Small intestine (tissue), 7 donors: ENCODE measurements at regions not wholly inside any gene's neighbourhood (a gene's known extent, or its start where the extent isn't known, plus 50 kb on each side); places are given as distances from the start of the nearest gene placed in this dataset.

ENCODE experiments used
- DNase-seq, 2 donors: peaks; one replicate each; pipeline versions ENCODE4 v3.0.0 to v3.0.0-alpha.2; 2013
- FAIRE-seq: peaks from 2 replicates; lab custom pipeline; 2012; peaks lifted over from hg19 to GRCh38; lab: Jason Lieb, UNC
- H3K27ac ChIP-seq, 3 donors: one replicate each; pipeline ENCODE4 v1.5.1; 2013; ENCODE audit warnings: low read length in 2 of 3, mild to moderate bottlenecking in 2 of 3, control low read depth in 1 of 3, inconsistent platforms in 1 of 3, low read depth in 1 of 3, moderate library complexity in 1 of 3
- H3K27me3 ChIP-seq, 3 donors: one replicate each; pipeline ENCODE4 v1.6.1; 2013; ENCODE audit warnings: low read length in 3 of 3, inconsistent platforms in 1 of 3; ENCODE audit not compliant: control insufficient read depth in 3 of 3, insufficient read depth in 3 of 3
- H3K36me3 ChIP-seq, 3 donors: one replicate each; pipeline ENCODE4 v1.6.1; 2013; ENCODE audit warnings: low read length in 3 of 3, inconsistent platforms in 1 of 3, low read depth in 1 of 3, mild to moderate bottlenecking in 1 of 3, moderate library complexity in 1 of 3; ENCODE audit not compliant: control insufficient read depth in 3 of 3, insufficient read depth in 2 of 3
- H3K4me1 ChIP-seq, 3 donors: one replicate each; pipeline ENCODE4 v1.6.1; 2013; ENCODE audit warnings: low read length in 2 of 3, inconsistent platforms in 1 of 3, low read depth in 1 of 3, mild to moderate bottlenecking in 1 of 3, moderate library complexity in 1 of 3; ENCODE audit not compliant: control insufficient read depth in 3 of 3, insufficient read depth in 2 of 3
- H3K4me3 ChIP-seq, 3 donors: one replicate each; pipeline ENCODE4 v1.5.1; 2013; ENCODE audit warnings: low read length in 3 of 3, control low read depth in 1 of 3, inconsistent platforms in 1 of 3, low read depth in 1 of 3, mild to moderate bottlenecking in 1 of 3, moderate library complexity in 1 of 3
- H3K9me3 ChIP-seq, 2 donors: one replicate each; pipeline ENCODE4 v1.6.1; 2013; ENCODE audit warnings: low read depth in 1 of 2, low read length in 1 of 2; ENCODE audit not compliant: control insufficient read depth in 2 of 2, insufficient read depth in 1 of 2
- WGBS, 3 donors: extraction: QIAGEN DNeasy Blood & Tissue Kit; methylation state at CpG; one replicate each; pipeline ENCODE4 v1.1.7; 2013; 5-methylcytosine and 5-hydroxymethylcytosine counted together
- donor health status: healthy with polysubstance abuse.
- donor health status: control.
- donor health status: control.
- donor health status: Bipolar disorder and iron deficiency.
- donor health status: healthy.

GRCh38 chr16:35691057-35691456, 2231.6 kb downstream of the TP53TG3F start:
- H3K27me3 ChIP-seq: no peaks in the 10 kb centered on the region
- WGBS, 3 donors: 58 to 67% (median 58%) methylated on average over 5 of the region's 5 CpGs
- no peak overlapping the region for H3K27ac ChIP-seq
- FAIRE-seq (no peak), DNase-seq (no peak)
- no peaks in the 10 kb centered on the region for H3K4me1 ChIP-seq
- peaks cover 3 to 23% of the 10 kb centered on the region in 2 donors for H3K9me3 ChIP-seq
- H3K36me3 ChIP-seq: no peaks in the 10 kb centered on the region
- H3K4me3 ChIP-seq: no peak overlapping the region

GRCh38 chr16:35692824-35693223, 2233.4 kb downstream of the TP53TG3F start:
- no peaks in the 10 kb centered on the region for H3K36me3 ChIP-seq
- no peaks in the 10 kb centered on the region for H3K4me1 ChIP-seq
- H3K9me3 ChIP-seq: peaks cover 3 to 23% of the 10 kb centered on the region in 2 donors
- FAIRE-seq: no peak
- DNase-seq: no peak
- 63 to 82% (median 72%) methylated on average over 3 of the region's 3 CpGs for WGBS, 3 donors
- no peak overlapping the region for H3K4me3 ChIP-seq
- no peaks in the 10 kb centered on the region for H3K27me3 ChIP-seq
- H3K27ac ChIP-seq: no peak overlapping the region

- no peak overlapping the region for H3K27ac ChIP-seq
- 87 to 97% (median 94%) methylated on average over 2 of the region's 2 CpGs for WGBS, 3 donors
- DNase-seq: no peak
- H3K27me3 ChIP-seq: no peaks in the 10 kb centered on the region
- no peaks in the 10 kb centered on the region for H3K36me3 ChIP-seq
- no peak overlapping the region for H3K4me3 ChIP-seq
- H3K4me1 ChIP-seq: no peaks in the 10 kb centered on the region
- peaks cover 0 to 8% of the 10 kb centered on the region in 2 donors for H3K9me3 ChIP-seq
- FAIRE-seq: no peak
Observed at GRCh38 chr16:35706901-35707300, 2247.5 kb downstream of the TP53TG3F start.

GRCh38 chr16:35711435-35711834, 2252.0 kb downstream of the TP53TG3F start:
- peaks cover 0 to 13% of the 10 kb centered on the region in 2 donors for H3K9me3 ChIP-seq
- no peaks in the 10 kb centered on the region for H3K27me3 ChIP-seq
- no peaks in the 10 kb centered on the region for H3K4me1 ChIP-seq
- peak overlapping the region in 1 of 3 donors; percentile 1 for H3K4me3 ChIP-seq
- whole genome bisulfite sequencing, 3 donors: 72 to 77% (median 72%) methylated on average over 6 of the region's 6 CpGs
- no peak overlapping the region for H3K27ac ChIP-seq
- no peak for FAIRE-seq
- H3K36me3 ChIP-seq: no peaks in the 10 kb centered on the region
- DNase-seq: no peak

DNA sequence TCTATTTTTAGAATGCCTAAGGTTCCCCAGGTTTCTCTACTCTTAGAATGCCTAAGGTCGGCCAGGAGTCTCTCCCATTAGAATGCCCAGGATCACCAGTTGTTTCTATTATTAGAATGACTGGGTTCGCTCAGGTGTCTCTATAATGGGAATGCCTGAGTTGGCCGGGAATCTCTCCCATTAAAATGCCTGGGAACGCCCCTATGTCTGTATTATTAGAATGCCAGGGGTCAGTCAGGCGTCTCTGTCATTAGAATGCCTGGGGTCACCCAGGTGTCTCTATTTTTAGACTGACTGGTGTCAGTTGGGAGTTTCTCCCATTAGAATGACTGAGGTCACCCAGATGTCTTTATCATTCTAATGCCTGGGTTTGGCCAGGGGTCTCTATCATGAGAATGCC, 2252.5 kb downstream of the TP53TG3F start:
- DNase-seq (no peak), FAIRE-seq (no peak)
- peak overlapping the region in 1 of 3 donors; percentile 1 for H3K4me3 ChIP-seq
- H3K9me3 ChIP-seq: peaks cover 0 to 13% of the 10 kb centered on the region in 2 donors
- H3K4me1 ChIP-seq: no peaks in the 10 kb centered on the region
- H3K27me3 ChIP-seq: no peaks in the 10 kb centered on the region
- no peak overlapping the region for H3K27ac ChIP-seq
- 63 to 69% (median 64%) methylated on average over 5 of the region's 5 CpGs for WGBS, 3 donors
- no peaks in the 10 kb centered on the region for H3K36me3 ChIP-seq

DNA sequence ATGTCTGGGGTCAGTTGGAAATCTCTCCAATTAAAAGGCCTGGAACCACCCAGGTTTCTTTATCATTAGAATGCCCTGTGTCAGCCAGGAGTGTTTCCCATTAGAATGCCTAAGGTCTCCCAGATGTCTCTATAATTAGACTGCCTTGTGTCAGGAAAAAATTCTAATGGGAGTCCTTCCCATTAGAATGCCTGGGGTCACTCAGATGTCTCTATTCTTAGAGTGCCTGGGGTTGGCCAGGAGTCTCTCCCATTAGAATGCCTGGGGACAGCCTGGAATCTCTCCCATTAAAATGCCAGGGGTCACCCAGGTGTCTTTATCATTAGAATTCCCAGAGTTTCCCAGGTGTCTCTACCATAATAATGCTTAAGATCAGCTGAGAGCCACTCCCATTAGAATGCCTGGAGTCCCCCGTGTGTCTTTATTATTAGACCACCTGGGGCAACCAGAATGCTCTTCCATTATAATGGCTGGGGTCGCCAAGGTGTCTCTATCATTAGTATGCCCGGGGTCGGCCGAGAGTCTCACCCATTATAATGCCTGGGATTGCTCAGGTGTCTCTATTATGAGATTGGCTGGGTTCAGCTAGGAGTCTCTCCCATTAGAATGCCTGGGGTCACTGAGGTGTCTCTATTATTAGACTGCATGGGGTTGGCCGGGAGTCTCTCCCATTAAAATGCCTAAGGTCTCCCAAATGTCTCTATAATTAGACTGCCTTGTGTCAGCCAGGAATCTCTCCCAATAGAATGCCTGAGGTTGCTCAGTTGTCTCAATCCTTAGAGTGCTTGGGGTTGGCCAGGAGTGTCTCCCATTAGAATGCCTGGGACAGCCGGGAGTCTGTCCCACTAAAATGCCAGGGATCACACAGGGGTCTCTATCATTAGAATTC, 2254.6 kb downstream of the TP53TG3F start:
- no peak overlapping the region for H3K4me3 ChIP-seq
- H3K27me3 ChIP-seq: no peaks in the 10 kb centered on the region
- DNase-seq: no peak
- 71 to 77% (median 73%) methylated on average over 7 of the region's 7 CpGs for WGBS, 3 donors
- H3K9me3 ChIP-seq: peaks cover 0 to 13% of the 10 kb centered on the region in 2 donors
- no peak overlapping the region for H3K27ac ChIP-seq
- no peaks in the 10 kb centered on the region for H3K4me1 ChIP-seq
- no peaks in the 10 kb centered on the region for H3K36me3 ChIP-seq
- no peak for FAIRE-seq

DNA sequence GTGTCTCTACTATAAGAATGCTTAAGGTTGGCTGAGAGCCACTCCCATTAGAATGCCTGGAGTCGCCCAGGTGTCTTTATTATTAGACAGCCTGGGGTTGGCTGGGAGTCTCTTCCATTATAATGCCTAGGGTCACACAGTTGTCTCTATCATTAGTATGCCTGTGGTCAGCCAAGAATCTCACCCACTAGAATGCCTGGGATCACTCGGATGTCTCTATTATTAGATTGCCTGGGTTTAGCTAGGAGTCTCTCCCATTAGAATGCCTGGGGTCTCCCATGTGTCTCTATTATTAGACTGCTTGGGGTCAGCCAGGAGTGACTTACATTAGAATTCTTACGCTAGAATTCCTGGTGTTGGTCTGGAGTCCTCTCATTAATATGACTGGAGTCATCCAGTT, 2255.3 kb downstream of the TP53TG3F start:
- Histone ChIP-seq H3K4me1 (no peaks in the 10 kb centered on the region), H3K4me3 (no peak overlapping the region), H3K27ac (no peak overlapping the region), H3K36me3 (no peaks in the 10 kb centered on the region), H3K9me3 (peaks cover 0 to 13% of the 10 kb centered on the region in 2 donors), H3K27me3 (no peaks in the 10 kb centered on the region)
- FAIRE-seq (no peak), DNase-seq (no peak)
- WGBS, 3 donors: 63 to 73% (median 73%) methylated on average over 3 of the region's 3 CpGs

- no peak overlapping the region for H3K4me3 ChIP-seq
- H3K36me3 ChIP-seq: no peaks in the 10 kb centered on the region
- H3K27ac ChIP-seq: no peak overlapping the region
- no peaks in the 10 kb centered on the region for H3K4me1 ChIP-seq
- DNase-seq (no peak), FAIRE-seq (no peak)
- 38 to 43% (median 39%) methylated on average over 3 of the region's 3 CpGs for WGBS, 3 donors
- H3K27me3 ChIP-seq: no peaks in the 10 kb centered on the region
- peaks cover 0 to 13% of the 10 kb centered on the region in 2 donors for H3K9me3 ChIP-seq
Observed at GRCh38 chr16:35724551-35724950, 2265.1 kb downstream of the TP53TG3F start.
